Mesodermal cell (in vitro differentiated cells): ENCODE measurements at regions not wholly inside any gene's neighbourhood (a gene's known extent, or its start where the extent isn't known, plus 50 kb on each side); places are given as distances from the start of the nearest gene placed in this dataset.

ENCODE experiments used
- H3K27ac ChIP-seq: 2 replicates; pipeline ENCODE4 v1.7.0; 2013; ENCODE audit warnings: mild to moderate bottlenecking, low read depth, low read length, moderate library complexity; ENCODE audit not compliant: severe bottlenecking
- H3K36me3 ChIP-seq: 2 replicates; pipeline ENCODE4 v1.7.1; 2013; ENCODE audit warnings: mild to moderate bottlenecking, low read length, moderate library complexity; ENCODE audit not compliant: control insufficient read depth, insufficient read depth
- H3K4me1 ChIP-seq: one replicate; pipeline ENCODE4 v1.7.1; 2013; ENCODE audit warnings: mild to moderate bottlenecking, low read length; ENCODE audit not compliant: insufficient read depth, control insufficient read depth, poor library complexity, severe bottlenecking
- H3K4me3 ChIP-seq: 2 replicates; pipeline ENCODE4 v1.7.0; 2013; ENCODE audit warnings: low read length, control low read depth, mild to moderate bottlenecking; ENCODE audit not compliant: insufficient read depth, poor library complexity, severe bottlenecking; ENCODE audit errors: extremely low read depth
- H3K9me3 ChIP-seq: 2 replicates; pipeline ENCODE4 v1.7.1; 2013; ENCODE audit warnings: mild to moderate bottlenecking, low read length, moderate library complexity; ENCODE audit not compliant: control insufficient read depth
- WGBS, 2 experiments: methylation state at CpG; one replicate each; pipeline ENCODE4 v1.1.5; 2013; ENCODE audit warnings: missing lambda C conversion rate in 2 of 2; ENCODE audit not compliant: insufficient coverage in 2 of 2; 5-methylcytosine and 5-hydroxymethylcytosine counted together

- no peak overlapping the region for H3K27ac ChIP-seq
- H3K36me3 ChIP-seq: no peaks in the 10 kb centered on the region
- WGBS, 2 experiments: 83% methylated on average over 2 of the region's 3 CpGs; no CpG with 5 or more reads in 1 of the 2 experiments
- no peak overlapping the region for H3K4me3 ChIP-seq
- H3K4me1 ChIP-seq: no peaks in the 10 kb centered on the region
- H3K9me3 ChIP-seq: no peaks in the 10 kb centered on the region
Observed at GRCh38 chr2:82487354-82487753, 1971.7 kb downstream of the SUCLG1 start.

GRCh38 chr2:82485701-82486100 lies 1973.4 kb downstream of the SUCLG1 start:
- WGBS, 2 experiments: no CpG with 5 or more reads among the region's 2 CpGs
- H3K9me3 ChIP-seq: no peaks in the 10 kb centered on the region
- H3K27ac ChIP-seq: no peak overlapping the region
- no peak overlapping the region for H3K4me3 ChIP-seq
- H3K4me1 ChIP-seq: no peaks in the 10 kb centered on the region
- no peaks in the 10 kb centered on the region for H3K36me3 ChIP-seq

GRCh38 chr2:82481207-82481606 lies 1977.9 kb downstream of the SUCLG1 start:
- Histone ChIP-seq H3K4me1 (no peaks in the 10 kb centered on the region), H3K27ac (no peak overlapping the region), H3K36me3 (no peaks in the 10 kb centered on the region), H3K9me3 (no peaks in the 10 kb centered on the region), H3K4me3 (no peak overlapping the region)
- WGBS, 2 experiments: no CpG with 5 or more reads among the region's 2 CpGs

- Histone ChIP-seq H3K4me3 (no peak overlapping the region), H3K27ac (no peak overlapping the region), H3K36me3 (no peaks in the 10 kb centered on the region), H3K9me3 (no peaks in the 10 kb centered on the region), H3K4me1 (no peaks in the 10 kb centered on the region)
- 67 to 83% methylated on average over 1 of the region's 2 CpGs for WGBS, 2 experiments
Observed at GRCh38 chr2:82478641-82479040, 1980.4 kb downstream of the SUCLG1 start.

GRCh38 chr2:82476094-82476493 lies 1983.0 kb downstream of the SUCLG1 start:
- no peaks in the 10 kb centered on the region for H3K4me1 ChIP-seq
- WGBS, 2 experiments: no CpG with 5 or more reads among the region's 1 CpG
- no peaks in the 10 kb centered on the region for H3K9me3 ChIP-seq
- H3K27ac ChIP-seq: no peak overlapping the region
- no peaks in the 10 kb centered on the region for H3K36me3 ChIP-seq
- H3K4me3 ChIP-seq: no peak overlapping the region

GRCh38 chr2:82428251-82428650 lies 2030.8 kb downstream of the SUCLG1 start:
- WGBS, 2 experiments: 90 to 100% methylated on average over 1 to 2 of the region's 2 CpGs
- no peaks in the 10 kb centered on the region for H3K36me3 ChIP-seq
- H3K4me3 ChIP-seq: no peak overlapping the region

GRCh38 chr2:82412021-82412420 lies 2047.1 kb downstream of the SUCLG1 start:
- no peak overlapping the region for H3K27ac ChIP-seq
- no CpG with 5 or more reads among the region's 3 CpGs for WGBS, 2 experiments
- H3K9me3 ChIP-seq: no peaks in the 10 kb centered on the region
- H3K4me3 ChIP-seq: no peak overlapping the region
- no peaks in the 10 kb centered on the region for H3K36me3 ChIP-seq
- H3K4me1 ChIP-seq: no peaks in the 10 kb centered on the region

More at GRCh38 chr2:82428251-82428650, 2030.8 kb downstream of the SUCLG1 start:
- Histone ChIP-seq H3K9me3 (no peaks in the 10 kb centered on the region), H3K4me1 (no peaks in the 10 kb centered on the region), H3K27ac (no peak overlapping the region)

GRCh38 chr2:82411071-82411470 lies 2048.0 kb downstream of the SUCLG1 start:
- WGBS, 2 experiments: 100% methylated on average over 1 of the region's 3 CpGs; no CpG with 5 or more reads in 1 of the 2 experiments

GRCh38 chr2:82395531-82395930 lies 2063.5 kb downstream of the SUCLG1 start:
- H3K4me1 ChIP-seq: no peaks in the 10 kb centered on the region
- no peak overlapping the region for H3K4me3 ChIP-seq
- no peaks in the 10 kb centered on the region for H3K36me3 ChIP-seq
- WGBS, 2 experiments: 82 to 85% methylated on average over 7 to 8 of the region's 10 CpGs
- H3K9me3 ChIP-seq: no peaks in the 10 kb centered on the region
- H3K27ac ChIP-seq: no peak overlapping the region

More at GRCh38 chr2:82411071-82411470, 2048.0 kb downstream of the SUCLG1 start:
- H3K36me3 ChIP-seq: no peaks in the 10 kb centered on the region
- H3K27ac ChIP-seq: no peak overlapping the region
- H3K4me3 ChIP-seq: no peak overlapping the region
- H3K4me1 ChIP-seq: no peaks in the 10 kb centered on the region
- no peaks in the 10 kb centered on the region for H3K9me3 ChIP-seq

- H3K9me3 ChIP-seq: no peaks in the 10 kb centered on the region
- H3K27ac ChIP-seq: no peak overlapping the region
- H3K4me3 ChIP-seq: no peak overlapping the region
- H3K36me3 ChIP-seq: no peaks in the 10 kb centered on the region
- H3K4me1 ChIP-seq: no peaks in the 10 kb centered on the region
- 80% methylated on average over 1 of the region's 9 CpGs; no CpG with 5 or more reads in 1 of the 2 experiments for WGBS, 2 experiments
Observed at GRCh38 chr2:82391386-82391785, 2067.7 kb downstream of the SUCLG1 start.

GRCh38 chr2:82355622-82356021 lies 2051.1 kb upstream of the LRRTM1 start:
- Histone ChIP-seq H3K36me3 (no peaks in the 10 kb centered on the region), H3K9me3 (no peaks in the 10 kb centered on the region), H3K4me1 (no peaks in the 10 kb centered on the region), H3K27ac (no peak overlapping the region), H3K4me3 (no peak overlapping the region)
